Upper lobe of left lung (tissue), 6 donors: ENCODE measurements at regions not wholly inside any gene's neighbourhood (a gene's known extent, or its start where the extent isn't known, plus 50 kb on each side); places are given as distances from the start of the nearest gene placed in this dataset.
"Not testable (repeated sequence)": the region's sequence is repeated elsewhere in the genome, so short reads cannot be mapped to it uniquely, and the experiment has no call there.

ENCODE experiments used
- ATAC-seq, 2 donors: fragments of 200-7000 bp; cut with Tn5 transposase; one replicate each; pipeline ENCODE4 v1.9.1; 2022; ENCODE audit warnings: mild to moderate bottlenecking in 2 of 2, moderate library complexity in 2 of 2; ENCODE audit not compliant: low FRiP score in 2 of 2
- DNase-seq, 2 donors: peaks; one replicate each; pipeline ENCODE4 v3.0.0-alpha.2; 2019 to 2020
- H3K27ac ChIP-seq, 4 donors: fragments of 200-600 bp; sonication (generic); one replicate each; pipeline ENCODE4 v1.5.1; 2016 to 2019
- H3K27me3 ChIP-seq, 4 donors: fragments of 200-600 bp; sonication (generic); one replicate each; pipeline ENCODE4 v1.5.1; 2017 to 2019
- H3K36me3 ChIP-seq, 4 donors: fragments of 200-600 bp; sonication (generic); one replicate each; pipeline ENCODE4 v1.5.1; 2016 to 2019
- H3K4me1 ChIP-seq, 4 donors: fragments of 200-600 bp; sonication (generic); one replicate each; pipeline ENCODE4 v1.5.1; 2018 to 2019
- H3K4me3 ChIP-seq, 4 donors: fragments of 200-600 bp; sonication (generic); one replicate each; pipeline ENCODE4 v1.5.1; 2017 to 2019; ENCODE audit warnings: mild to moderate bottlenecking in 2 of 4, moderate library complexity in 1 of 4
- H3K9me3 ChIP-seq, 4 donors: fragments of 200-600 bp; sonication (generic); one replicate each; pipeline ENCODE4 v1.5.1; 2018 to 2019
- EP300 ChIP-seq, 4 donors: sonication (generic); formaldehyde crosslinking; IDR thresholded peaks; one replicate each; pipeline ENCODE4 v1.5.1; 2017; ENCODE audit warnings: antibody characterized with exemption in 4 of 4, control low read depth in 2 of 4
- POLR2A ChIP-seq, 4 donors: fragments of 450-650 bp; IDR thresholded peaks; one replicate each; pipeline ENCODE4 v1.5.1; 2016 to 2017; ENCODE audit warnings: antibody characterized with exemption in 4 of 4, mild to moderate bottlenecking in 2 of 4
- POLR2AphosphoS5 ChIP-seq, 2 donors: sonication (generic); formaldehyde crosslinking; IDR thresholded peaks; one replicate each; pipeline ENCODE4 v1.5.1; 2017; ENCODE audit warnings: antibody characterized with exemption in 2 of 2
- WGBS, 2 donors: methylation state at CpG; one replicate each; pipeline ENCODE4 v1.1.5; 2017 to 2018; 5-methylcytosine and 5-hydroxymethylcytosine counted together
- TF ChIP-seq, protein P1 (sequence below), 6 experiments: fragments of 450-650 bp in 4 of 6; fragments of 200-600 bp in 2 of 6; sonication (generic) in 2 of 6; IDR thresholded peaks; one replicate each; pipeline ENCODE4 v1.5.1; 2016 to 2019; ENCODE audit warnings: antibody characterized with exemption in 6 of 6
- donor health status: DM: no; HTN: no; CAD: no; lungs with moderate emphysema.
- donor health status: DM: no; HTN: yes; CAD: no; lungs with severe emphysema.

DNA sequence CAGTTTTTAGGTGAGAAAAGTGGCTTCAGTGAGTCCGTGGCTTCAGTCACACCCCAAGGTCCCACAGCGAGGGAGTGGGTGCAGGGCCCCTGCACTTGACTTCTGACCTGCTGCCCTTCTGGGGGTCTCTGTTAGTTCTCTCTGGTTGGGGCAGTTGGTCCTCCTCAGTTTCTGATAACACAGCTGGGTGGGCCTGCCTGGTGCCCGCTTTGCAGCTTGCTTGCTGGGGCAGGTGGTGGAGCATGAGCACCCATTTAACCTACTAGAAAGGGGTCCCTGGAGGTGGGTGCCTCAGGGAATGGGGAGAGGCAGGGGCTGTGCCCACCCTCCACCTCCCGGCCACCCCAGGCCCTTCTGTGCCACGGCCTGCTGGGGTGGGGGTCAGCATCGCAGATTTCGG, 83.2 kb downstream of the ASB1 start:
- DNase-seq (no peak), ATAC-seq (peak in 1 of 2 donors; percentile 15)
- TF ChIP-seq POLR2AphosphoS5 (IDR thresholded peaks at IDR 0.05): no peak
- Histone ChIP-seq H3K4me1 (no peaks in the 10 kb centered on the region), H3K27me3 (no peaks in the 10 kb centered on the region), H3K9me3 (no peaks in the 10 kb centered on the region), H3K27ac (no peak overlapping the region), H3K4me3 (no peak overlapping the region), H3K36me3 (no peaks in the 10 kb centered on the region)
- WGBS, 2 donors: 84 to 93% methylated on average over 7 of the region's 7 CpGs

DNA sequence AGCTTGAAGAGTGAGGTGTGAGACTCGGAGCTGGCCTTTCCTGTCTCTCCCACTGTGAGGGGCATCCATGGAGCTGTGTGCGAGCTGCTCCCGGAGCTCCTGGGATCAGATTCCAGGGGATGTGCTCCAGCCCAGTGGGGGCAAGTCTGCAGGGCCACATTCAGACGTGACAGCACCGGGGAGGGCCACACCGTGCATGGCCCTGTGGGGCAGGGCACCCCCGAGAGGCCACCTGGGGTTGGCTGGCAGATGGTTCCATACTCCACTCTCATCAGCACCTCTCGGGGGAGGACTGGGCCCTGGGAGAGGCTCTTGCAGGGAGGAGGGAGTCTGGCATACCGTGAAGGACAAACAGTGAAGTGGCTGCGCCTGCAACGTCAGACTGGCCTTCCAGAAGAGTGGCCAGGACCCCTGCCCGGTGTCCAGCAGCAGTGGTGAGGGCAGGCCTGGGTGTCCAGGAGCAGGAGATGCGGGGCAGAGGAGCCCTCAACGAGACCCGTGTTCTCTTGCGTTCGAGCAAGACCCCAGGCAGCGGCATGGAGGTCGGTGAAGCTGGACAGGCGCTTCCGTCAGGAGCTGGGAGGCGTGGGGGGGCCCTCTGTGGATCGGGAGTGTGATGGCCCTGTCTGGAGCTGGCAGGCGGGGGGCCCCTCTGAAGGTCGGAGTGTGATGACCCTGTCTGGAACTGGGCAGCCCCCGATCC, 84.3 kb downstream of the ASB1 start:
- TF ChIP-seq POLR2A (IDR thresholded peaks at IDR 0.05) (no peak), POLR2AphosphoS5 (IDR thresholded peaks at IDR 0.05) (no peak), EP300 (IDR thresholded peaks at IDR 0.05) (no peak)
- TF ChIP-seq, protein P1, sequence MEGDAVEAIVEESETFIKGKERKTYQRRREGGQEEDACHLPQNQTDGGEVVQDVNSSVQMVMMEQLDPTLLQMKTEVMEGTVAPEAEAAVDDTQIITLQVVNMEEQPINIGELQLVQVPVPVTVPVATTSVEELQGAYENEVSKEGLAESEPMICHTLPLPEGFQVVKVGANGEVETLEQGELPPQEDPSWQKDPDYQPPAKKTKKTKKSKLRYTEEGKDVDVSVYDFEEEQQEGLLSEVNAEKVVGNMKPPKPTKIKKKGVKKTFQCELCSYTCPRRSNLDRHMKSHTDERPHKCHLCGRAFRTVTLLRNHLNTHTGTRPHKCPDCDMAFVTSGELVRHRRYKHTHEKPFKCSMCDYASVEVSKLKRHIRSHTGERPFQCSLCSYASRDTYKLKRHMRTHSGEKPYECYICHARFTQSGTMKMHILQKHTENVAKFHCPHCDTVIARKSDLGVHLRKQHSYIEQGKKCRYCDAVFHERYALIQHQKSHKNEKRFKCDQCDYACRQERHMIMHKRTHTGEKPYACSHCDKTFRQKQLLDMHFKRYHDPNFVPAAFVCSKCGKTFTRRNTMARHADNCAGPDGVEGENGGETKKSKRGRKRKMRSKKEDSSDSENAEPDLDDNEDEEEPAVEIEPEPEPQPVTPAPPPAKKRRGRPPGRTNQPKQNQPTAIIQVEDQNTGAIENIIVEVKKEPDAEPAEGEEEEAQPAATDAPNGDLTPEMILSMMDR (IDR thresholded peaks at IDR 0.05): no peak
- ATAC-seq (no peak), DNase-seq (peak in 1 of 2 donors; percentile 61)
- Histone ChIP-seq H3K27ac (no peak overlapping the region), H3K9me3 (no peaks in the 10 kb centered on the region), H3K36me3 (no peaks in the 10 kb centered on the region), H3K27me3 (no peaks in the 10 kb centered on the region), H3K4me1 (no peaks in the 10 kb centered on the region), H3K4me3 (no peak overlapping the region)
- 80 to 81% methylated on average over 23 to 26 of the region's 26 CpGs for WGBS, 2 donors

DNA sequence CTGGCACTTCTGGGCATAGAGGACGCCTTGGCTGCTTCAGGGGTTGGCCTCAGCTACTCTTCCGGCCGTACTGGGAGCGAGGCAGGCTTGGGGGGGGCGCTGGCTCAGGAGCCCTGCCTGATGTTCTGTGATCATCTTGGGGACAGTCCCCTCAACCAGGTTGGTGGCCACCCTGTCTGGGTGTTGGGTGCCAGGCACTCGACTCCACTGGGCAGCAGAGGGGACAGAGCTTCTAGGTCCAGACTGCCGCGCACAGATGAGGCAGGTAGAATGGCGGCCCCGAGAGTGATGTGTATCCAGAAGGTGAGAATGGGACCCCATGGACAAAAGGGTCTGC, 84.9 kb downstream of the ASB1 start:
- H3K4me3 ChIP-seq: no peak overlapping the region
- H3K27ac ChIP-seq: no peak overlapping the region
- no peaks in the 10 kb centered on the region for H3K36me3 ChIP-seq
- 84 to 91% methylated on average over 9 to 10 of the region's 10 CpGs for WGBS, 2 donors
- no peaks in the 10 kb centered on the region for H3K4me1 ChIP-seq
- no peaks in the 10 kb centered on the region for H3K27me3 ChIP-seq
- ATAC-seq (no peak), DNase-seq (no peak)
- TF ChIP-seq, protein P1 (IDR thresholded peaks at IDR 0.05): no peak
- TF ChIP-seq POLR2AphosphoS5 (IDR thresholded peaks at IDR 0.05) (no peak), EP300 (IDR thresholded peaks at IDR 0.05) (no peak), POLR2A (IDR thresholded peaks at IDR 0.05) (no peak)
- H3K9me3 ChIP-seq: peaks cover 0 to 4% (median 1%) of the 10 kb centered on the region in 4 donors

DNA sequence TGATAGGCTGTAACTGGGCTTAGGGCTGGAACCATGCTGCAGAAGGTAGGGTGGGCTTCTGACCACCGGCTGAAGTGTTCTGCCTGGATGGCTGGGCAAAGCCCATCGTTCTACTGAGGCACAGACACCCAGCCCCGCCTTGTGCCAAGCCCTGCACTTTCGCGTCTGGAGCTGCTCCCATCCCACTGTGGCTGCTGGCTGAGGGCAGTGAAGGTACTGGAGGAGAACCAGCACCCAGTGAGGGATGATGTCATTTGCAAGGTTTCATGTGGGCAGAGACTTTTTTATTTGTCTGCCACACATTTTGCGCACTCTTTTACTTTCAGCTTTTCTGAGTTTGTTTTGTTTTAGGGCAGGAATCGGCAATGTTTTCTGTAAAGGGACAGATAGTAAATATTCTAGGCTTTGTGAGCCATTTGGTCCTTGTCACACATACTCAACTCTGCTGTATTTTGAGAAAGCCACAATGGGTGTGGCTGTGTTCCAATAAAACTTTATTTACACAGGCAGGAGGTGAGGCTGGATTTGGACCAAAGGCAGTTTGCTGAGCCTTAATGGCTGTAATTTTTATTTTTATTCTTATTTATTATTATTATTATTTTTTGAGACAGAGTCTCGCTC, 85.6 kb downstream of the ASB1 start:
- Histone ChIP-seq H3K4me1 (no peaks in the 10 kb centered on the region), H3K27me3 (no peaks in the 10 kb centered on the region), H3K36me3 (no peaks in the 10 kb centered on the region), H3K9me3 (peaks cover 0 to 12% (median 8%) of the 10 kb centered on the region in 4 donors), H3K4me3 (no peak overlapping the region), H3K27ac (no peak overlapping the region)
- DNase-seq (no peak), ATAC-seq (no peak)
- TF ChIP-seq POLR2A (IDR thresholded peaks at IDR 0.05) (no peak), POLR2AphosphoS5 (IDR thresholded peaks at IDR 0.05) (no peak), EP300 (IDR thresholded peaks at IDR 0.05) (no peak)
- TF ChIP-seq, protein P1 (IDR thresholded peaks at IDR 0.05): no peak
- WGBS, 2 donors: 90 to 93% methylated on average over 3 to 8 of the region's 8 CpGs

DNA sequence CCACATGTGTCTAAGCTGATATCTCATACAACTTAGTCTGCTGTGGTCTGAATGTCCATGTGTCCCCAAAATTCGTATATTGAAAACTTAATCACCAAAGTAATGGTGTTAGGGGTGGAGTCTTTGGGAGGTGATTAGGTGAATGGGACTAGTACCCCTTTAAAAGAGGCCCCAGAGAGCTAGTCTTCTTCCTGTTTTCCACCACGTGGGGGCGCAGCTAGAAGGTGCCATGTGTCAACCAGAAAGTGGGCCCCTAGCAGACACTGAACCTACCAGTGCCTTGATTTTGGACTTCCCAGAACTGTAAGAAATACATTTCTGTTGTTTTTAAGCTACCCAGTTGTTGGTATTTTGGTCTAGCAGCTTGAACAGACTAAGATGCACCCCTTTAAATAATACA, 86.6 kb downstream of the ASB1 start:
- WGBS, 2 donors: 27 to 36% methylated on average over 3 of the region's 3 CpGs
- TF ChIP-seq EP300 (IDR thresholded peaks at IDR 0.05): no peak
- no peak for TF ChIP-seq POLR2AphosphoS5 (IDR thresholded peaks at IDR 0.05)
- TF ChIP-seq POLR2A (IDR thresholded peaks at IDR 0.05): no peak
- TF ChIP-seq, protein P1 (IDR thresholded peaks at IDR 0.05): peak in 5 of 6 experiments; percentile 25 to 55 (median 40)

DNA sequence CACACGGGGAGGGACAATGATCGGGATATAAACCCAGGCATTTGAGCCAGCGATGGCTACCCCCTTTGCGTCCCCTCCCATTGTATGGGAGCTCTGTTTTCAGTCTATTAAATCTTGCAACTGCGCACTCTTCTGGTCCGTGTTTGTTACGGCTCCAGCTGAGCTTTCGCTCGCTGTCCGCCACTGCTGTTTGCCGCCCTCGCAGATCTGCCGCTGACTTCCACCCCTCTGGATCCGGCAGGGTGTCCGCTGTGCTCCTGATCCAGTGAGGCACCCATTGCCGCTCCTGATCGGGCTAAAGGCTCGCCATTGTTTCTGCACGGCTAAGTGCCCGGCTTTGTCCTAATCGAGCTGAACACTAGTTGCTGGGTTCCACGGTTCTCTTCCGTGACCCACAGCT, 87.3 kb downstream of the ASB1 start:
- H3K4me3 ChIP-seq, H3K4me1 ChIP-seq, H3K27ac ChIP-seq, ATAC-seq, H3K36me3 ChIP-seq, H3K27me3 ChIP-seq: not testable (repeated sequence)
- peaks cover 4 to 19% (median 13%) of the 10 kb centered on the region in 4 donors for H3K9me3 ChIP-seq
- 94 to 95% methylated on average over 23 of the region's 23 CpGs for WGBS, 2 donors
- DNase-seq: peak in 1 of 2 donors; percentile 41

More for the DNA sequence above, 86.6 kb downstream of the ASB1 start:
- no peaks in the 10 kb centered on the region for H3K36me3 ChIP-seq
- peaks cover 4 to 19% (median 13%) of the 10 kb centered on the region in 4 donors for H3K9me3 ChIP-seq
- no peak overlapping the region for H3K4me3 ChIP-seq
- no peaks in the 10 kb centered on the region for H3K27me3 ChIP-seq
- DNase-seq: peak in 1 of 2 donors; percentile 62
- H3K27ac ChIP-seq: no peak overlapping the region
- ATAC-seq: no peak
- no peaks in the 10 kb centered on the region for H3K4me1 ChIP-seq
